SK-N-SH (cell line): ENCODE measurements at regions not wholly inside any gene's neighbourhood (a gene's known extent, or its start where the extent isn't known, plus 50 kb on each side); places are given as distances from the start of the nearest gene placed in this dataset.

Experiments used
- EP300 ChIP-seq, 2 experiments: IDR thresholded peaks; 2 replicates each; pipeline versions ENCODE4 v1.4.0 to v1.6.1; 2012; ENCODE audit warnings: borderline replicate concordance in 1 of 2, low read depth in 1 of 2, low read length in 1 of 2
- TF ChIP-seq, protein P1 (sequence below): fragments of 150-350 bp; IDR thresholded peaks from 2 replicates; pipeline ENCODE4 v1.6.1; 2017; ENCODE audit warnings: antibody characterized with exemption, low read length, low read depth, borderline replicate concordance
- TF ChIP-seq, protein P2 (sequence below): fragments of 200-600 bp; sonication (generic); IDR thresholded peaks from 2 replicates; pipeline ENCODE4 v1.6.1; 2017; ENCODE audit warnings: antibody characterized with exemption, mild to moderate bottlenecking, moderate library complexity
- TF ChIP-seq, protein P3 (sequence below): IDR thresholded peaks from 2 replicates; pipeline ENCODE4 v1.4.0; 2012; ENCODE audit warnings: low read depth, borderline replicate concordance

DNA sequence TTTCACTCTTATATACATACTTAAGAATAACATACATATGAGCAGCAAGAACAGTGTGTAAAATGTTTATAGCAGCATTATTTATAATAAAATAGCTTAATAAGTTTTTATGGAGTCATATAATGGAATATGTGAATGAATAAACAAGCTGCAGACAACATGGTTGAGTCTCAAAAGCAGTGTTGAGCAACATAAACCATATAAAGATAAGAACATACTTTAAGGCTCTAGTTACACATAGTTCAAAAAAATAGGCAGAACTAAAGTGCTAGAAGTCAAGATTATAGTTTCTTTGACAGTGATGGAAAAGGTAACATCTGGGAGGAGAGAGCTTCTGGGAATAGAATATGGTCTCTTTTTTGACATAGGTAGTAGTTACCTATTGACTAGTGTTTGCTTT lies 53.7 kb upstream of the ADAMTS19 start:
- TF ChIP-seq EP300 (IDR thresholded peaks at IDR 0.05; ENCODE audit: borderline replicate concordance in 1 of 2, low read depth in 1 of 2, low read length in 1 of 2) = no peak
- TF ChIP-seq, protein P1, sequence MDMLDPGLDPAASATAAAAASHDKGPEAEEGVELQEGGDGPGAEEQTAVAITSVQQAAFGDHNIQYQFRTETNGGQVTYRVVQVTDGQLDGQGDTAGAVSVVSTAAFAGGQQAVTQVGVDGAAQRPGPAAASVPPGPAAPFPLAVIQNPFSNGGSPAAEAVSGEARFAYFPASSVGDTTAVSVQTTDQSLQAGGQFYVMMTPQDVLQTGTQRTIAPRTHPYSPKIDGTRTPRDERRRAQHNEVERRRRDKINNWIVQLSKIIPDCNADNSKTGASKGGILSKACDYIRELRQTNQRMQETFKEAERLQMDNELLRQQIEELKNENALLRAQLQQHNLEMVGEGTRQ = no peak
- TF ChIP-seq, protein P2, sequence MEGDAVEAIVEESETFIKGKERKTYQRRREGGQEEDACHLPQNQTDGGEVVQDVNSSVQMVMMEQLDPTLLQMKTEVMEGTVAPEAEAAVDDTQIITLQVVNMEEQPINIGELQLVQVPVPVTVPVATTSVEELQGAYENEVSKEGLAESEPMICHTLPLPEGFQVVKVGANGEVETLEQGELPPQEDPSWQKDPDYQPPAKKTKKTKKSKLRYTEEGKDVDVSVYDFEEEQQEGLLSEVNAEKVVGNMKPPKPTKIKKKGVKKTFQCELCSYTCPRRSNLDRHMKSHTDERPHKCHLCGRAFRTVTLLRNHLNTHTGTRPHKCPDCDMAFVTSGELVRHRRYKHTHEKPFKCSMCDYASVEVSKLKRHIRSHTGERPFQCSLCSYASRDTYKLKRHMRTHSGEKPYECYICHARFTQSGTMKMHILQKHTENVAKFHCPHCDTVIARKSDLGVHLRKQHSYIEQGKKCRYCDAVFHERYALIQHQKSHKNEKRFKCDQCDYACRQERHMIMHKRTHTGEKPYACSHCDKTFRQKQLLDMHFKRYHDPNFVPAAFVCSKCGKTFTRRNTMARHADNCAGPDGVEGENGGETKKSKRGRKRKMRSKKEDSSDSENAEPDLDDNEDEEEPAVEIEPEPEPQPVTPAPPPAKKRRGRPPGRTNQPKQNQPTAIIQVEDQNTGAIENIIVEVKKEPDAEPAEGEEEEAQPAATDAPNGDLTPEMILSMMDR = no peak
- TF ChIP-seq, protein P3, sequence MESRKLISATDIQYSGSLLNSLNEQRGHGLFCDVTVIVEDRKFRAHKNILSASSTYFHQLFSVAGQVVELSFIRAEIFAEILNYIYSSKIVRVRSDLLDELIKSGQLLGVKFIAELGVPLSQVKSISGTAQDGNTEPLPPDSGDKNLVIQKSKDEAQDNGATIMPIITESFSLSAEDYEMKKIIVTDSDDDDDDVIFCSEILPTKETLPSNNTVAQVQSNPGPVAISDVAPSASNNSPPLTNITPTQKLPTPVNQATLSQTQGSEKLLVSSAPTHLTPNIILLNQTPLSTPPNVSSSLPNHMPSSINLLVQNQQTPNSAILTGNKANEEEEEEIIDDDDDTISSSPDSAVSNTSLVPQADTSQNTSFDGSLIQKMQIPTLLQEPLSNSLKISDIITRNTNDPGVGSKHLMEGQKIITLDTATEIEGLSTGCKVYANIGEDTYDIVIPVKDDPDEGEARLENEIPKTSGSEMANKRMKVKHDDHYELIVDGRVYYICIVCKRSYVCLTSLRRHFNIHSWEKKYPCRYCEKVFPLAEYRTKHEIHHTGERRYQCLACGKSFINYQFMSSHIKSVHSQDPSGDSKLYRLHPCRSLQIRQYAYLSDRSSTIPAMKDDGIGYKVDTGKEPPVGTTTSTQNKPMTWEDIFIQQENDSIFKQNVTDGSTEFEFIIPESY = no peak
